ENCODE measurements at regions not wholly inside any gene's neighbourhood (a gene's known extent, or its start where the extent isn't known, plus 50 kb on each side); places are given as distances from the start of the nearest gene placed in this dataset.

- Histone ChIP-seq H3K36me3 (ENCODE audit: control insufficient read depth, insufficient read depth, low read length) (no peaks in the 10 kb centered on the region), H3K27me3 (ENCODE audit: control insufficient read depth, insufficient read depth, low read length) (no peaks in the 10 kb centered on the region), H3K4me3 (ENCODE audit: low read depth, low read length) (no peak overlapping the region)
- TF ChIP-seq CTCF (IDR thresholded peaks at IDR 0.05; ENCODE audit: insufficient read depth, low read length, poor library complexity, severe bottlenecking): no peak
- DNase-seq (ENCODE audit: low read depth): no peak
Measured at GRCh38 chr18:44473394-44474066, 207.2 kb upstream of the SETBP1 start.

GRCh38 chr18:44474067-44474411, 206.6 kb upstream of the SETBP1 start:
- Histone ChIP-seq H3K27me3 (ENCODE audit: control insufficient read depth, insufficient read depth, low read length) (no peaks in the 10 kb centered on the region), H3K36me3 (ENCODE audit: control insufficient read depth, insufficient read depth, low read length) (no peaks in the 10 kb centered on the region), H3K4me3 (ENCODE audit: low read depth, low read length) (no peak overlapping the region)
- DNase-seq (ENCODE audit: low read depth): no peak
- TF ChIP-seq CTCF (IDR thresholded peaks at IDR 0.05; ENCODE audit: insufficient read depth, low read length, poor library complexity, severe bottlenecking): no peak

GRCh38 chr18:44474591-44474990, 206.1 kb upstream of the SETBP1 start:
- Histone ChIP-seq H3K36me3 (ENCODE audit: control insufficient read depth, insufficient read depth, low read length) (no peaks in the 10 kb centered on the region), H3K27me3 (ENCODE audit: control insufficient read depth, insufficient read depth, low read length) (no peaks in the 10 kb centered on the region), H3K4me3 (ENCODE audit: low read depth, low read length) (no peak overlapping the region)
- no peak for TF ChIP-seq CTCF (IDR thresholded peaks at IDR 0.05; ENCODE audit: insufficient read depth, low read length, poor library complexity, severe bottlenecking)
- DNase-seq (ENCODE audit: low read depth): no peak

GRCh38 chr18:44482761-44483160, 197.9 kb upstream of the SETBP1 start:
- DNase-seq (ENCODE audit: low read depth): no peak
- H3K27me3 ChIP-seq (ENCODE audit: control insufficient read depth, insufficient read depth, low read length): no peaks in the 10 kb centered on the region
- no peak overlapping the region for H3K4me3 ChIP-seq (ENCODE audit: low read depth, low read length)
- no peaks in the 10 kb centered on the region for H3K36me3 ChIP-seq (ENCODE audit: control insufficient read depth, insufficient read depth, low read length)
- TF ChIP-seq CTCF (IDR thresholded peaks at IDR 0.05; ENCODE audit: insufficient read depth, low read length, poor library complexity, severe bottlenecking): no peak

GRCh38 chr18:44495151-44495550, 185.5 kb upstream of the SETBP1 start:
- Histone ChIP-seq H3K36me3 (ENCODE audit: control insufficient read depth, insufficient read depth, low read length) (no peaks in the 10 kb centered on the region), H3K4me3 (ENCODE audit: low read depth, low read length) (no peak overlapping the region), H3K27me3 (ENCODE audit: control insufficient read depth, insufficient read depth, low read length) (no peaks in the 10 kb centered on the region)
- DNase-seq (ENCODE audit: low read depth): no peak
- TF ChIP-seq CTCF (IDR thresholded peaks at IDR 0.05; ENCODE audit: insufficient read depth, low read length, poor library complexity, severe bottlenecking): no peak

GRCh38 chr18:44497311-44497710, 183.4 kb upstream of the SETBP1 start:
- Histone ChIP-seq H3K4me3 (ENCODE audit: low read depth, low read length) (no peak overlapping the region), H3K27me3 (ENCODE audit: control insufficient read depth, insufficient read depth, low read length) (no peaks in the 10 kb centered on the region), H3K36me3 (ENCODE audit: control insufficient read depth, insufficient read depth, low read length) (no peaks in the 10 kb centered on the region)
- no peak for DNase-seq (ENCODE audit: low read depth)
- TF ChIP-seq CTCF (IDR thresholded peaks at IDR 0.05; ENCODE audit: insufficient read depth, low read length, poor library complexity, severe bottlenecking): no peak

All from kidney epithelial cell (primary cell).